Astrocyte of the hippocampus (primary cell): ENCODE measurements at regions not wholly inside any gene's neighbourhood (a gene's known extent, or its start where the extent isn't known, plus 50 kb on each side); places are given as distances from the start of the nearest gene placed in this dataset.

Source experiments
- DNase-seq: peaks from one replicate; pipeline ENCODE4 v3.0.0; 2011; ENCODE audit warnings: low read depth, low spot score

- DNase-seq, result no peak
Measured at GRCh38 chr16:79795556-79795955, 195.0 kb upstream of the MAF start.

- no peak for DNase-seq
Measured at GRCh38 chr16:79794941-79795340, 194.4 kb upstream of the MAF start.

GRCh38 chr16:79792664-79793351, 192.3 kb upstream of the MAF start:
- DNase-seq, result no peak

GRCh38 chr16:79792076-79792475, 191.5 kb upstream of the MAF start:
- DNase-seq, result no peak

GRCh38 chr16:79790854-79791253, 190.3 kb upstream of the MAF start:
- no peak for DNase-seq

GRCh38 chr16:79788949-79789348, 188.4 kb upstream of the MAF start:
- no peak for DNase-seq

- no peak for DNase-seq
Measured at GRCh38 chr16:79786389-79786788, 185.9 kb upstream of the MAF start.

GRCh38 chr16:79784007-79784406, 183.5 kb upstream of the MAF start:
- DNase-seq, result no peak

GRCh38 chr16:79777679-79778078, 177.1 kb upstream of the MAF start:
- DNase-seq, result no peak

- peak; percentile 28 for DNase-seq
Measured at GRCh38 chr16:79776243-79776847, 175.8 kb upstream of the MAF start.

GRCh38 chr16:79772784-79773183, 172.2 kb upstream of the MAF start:
- DNase-seq, result no peak

GRCh38 chr16:79772048-79772447, 171.5 kb upstream of the MAF start:
- no peak for DNase-seq

GRCh38 chr16:79770244-79771064, 169.9 kb upstream of the MAF start:
- DNase-seq, result peak; percentile 96

GRCh38 chr16:79769928-79770243, 169.3 kb upstream of the MAF start:
- no peak for DNase-seq

- no peak for DNase-seq
Measured at GRCh38 chr16:79769270-79769927, 168.9 kb upstream of the MAF start.

- peak; percentile 9 for DNase-seq
Measured at GRCh38 chr16:79768276-79768970, 167.9 kb upstream of the MAF start.

- DNase-seq, result peak; percentile 54
Measured at GRCh38 chr16:79767421-79768275, 167.1 kb upstream of the MAF start.

GRCh38 chr16:79765901-79766394, 165.4 kb upstream of the MAF start:
- DNase-seq, result no peak

GRCh38 chr16:79765431-79765830, 164.9 kb upstream of the MAF start:
- DNase-seq, result no peak

- DNase-seq, result no peak
Measured at GRCh38 chr16:79764415-79765110, 164.0 kb upstream of the MAF start.
